Keratinocyte (primary cell): ENCODE measurements at regions not wholly inside any gene's neighbourhood (a gene's known extent, or its start where the extent isn't known, plus 50 kb on each side); places are given as distances from the start of the nearest gene placed in this dataset.
"Not testable (repeated sequence)": the region's sequence is repeated elsewhere in the genome, so short reads cannot be mapped to it uniquely, and the experiment has no call there.

Experiments used
- EZH2 ChIP-seq: IDR thresholded peaks from one replicate; pipeline ENCODE4 v1.6.1; 2012; ENCODE audit warnings: inconsistent platforms, mild to moderate bottlenecking, low read length, moderate library complexity
- TF ChIP-seq, protein P1 (sequence below), 3 experiments: IDR thresholded peaks in 1 of 3; conservative IDR thresholded peaks in 1 of 3; optimal IDR thresholded peaks in 1 of 3; 2 replicates in 2 of 3; 3 replicates in 1 of 3; pipeline versions ENCODE3 to v1.5.1; 2011; ENCODE audit warnings: low read length in 3 of 3, mild to moderate bottlenecking in 3 of 3, moderate library complexity in 2 of 3, control low read depth in 1 of 3, inconsistent platforms in 1 of 3; ENCODE audit not compliant: insufficient read depth in 2 of 3; ENCODE audit errors: extremely low read depth in 1 of 3

DNA sequence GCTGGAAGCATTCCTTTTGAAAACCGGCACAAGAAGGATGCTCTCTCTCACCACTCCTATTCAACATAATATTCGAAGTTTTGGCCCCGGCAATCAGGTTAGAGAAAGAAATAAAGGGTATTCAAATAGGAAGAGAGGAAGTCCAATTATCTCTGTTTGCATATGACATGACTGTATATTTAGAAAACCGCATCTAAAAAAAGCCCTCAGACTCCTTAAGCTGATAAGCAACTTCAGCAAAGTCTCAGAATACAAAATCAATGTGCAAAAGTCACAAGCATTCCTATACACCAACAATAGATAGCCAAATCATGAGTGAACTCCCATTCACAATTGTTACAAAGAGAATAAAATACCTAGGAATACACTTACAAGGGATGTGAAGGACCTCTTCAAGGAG is 93.1 kb upstream of the ADAMTS9 start:
- TF ChIP-seq, protein P1, sequence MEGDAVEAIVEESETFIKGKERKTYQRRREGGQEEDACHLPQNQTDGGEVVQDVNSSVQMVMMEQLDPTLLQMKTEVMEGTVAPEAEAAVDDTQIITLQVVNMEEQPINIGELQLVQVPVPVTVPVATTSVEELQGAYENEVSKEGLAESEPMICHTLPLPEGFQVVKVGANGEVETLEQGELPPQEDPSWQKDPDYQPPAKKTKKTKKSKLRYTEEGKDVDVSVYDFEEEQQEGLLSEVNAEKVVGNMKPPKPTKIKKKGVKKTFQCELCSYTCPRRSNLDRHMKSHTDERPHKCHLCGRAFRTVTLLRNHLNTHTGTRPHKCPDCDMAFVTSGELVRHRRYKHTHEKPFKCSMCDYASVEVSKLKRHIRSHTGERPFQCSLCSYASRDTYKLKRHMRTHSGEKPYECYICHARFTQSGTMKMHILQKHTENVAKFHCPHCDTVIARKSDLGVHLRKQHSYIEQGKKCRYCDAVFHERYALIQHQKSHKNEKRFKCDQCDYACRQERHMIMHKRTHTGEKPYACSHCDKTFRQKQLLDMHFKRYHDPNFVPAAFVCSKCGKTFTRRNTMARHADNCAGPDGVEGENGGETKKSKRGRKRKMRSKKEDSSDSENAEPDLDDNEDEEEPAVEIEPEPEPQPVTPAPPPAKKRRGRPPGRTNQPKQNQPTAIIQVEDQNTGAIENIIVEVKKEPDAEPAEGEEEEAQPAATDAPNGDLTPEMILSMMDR (optimal IDR thresholded peaks at IDR 0.05 in 1 of 3, IDR thresholded peaks at IDR 0.05 in 1 of 3, conservative IDR thresholded peaks at IDR 0.05 in 1 of 3; ENCODE audit: extremely low read depth in 1 of 3, insufficient read depth in 2 of 3, low read length in 3 of 3) = not testable (repeated sequence)
- TF ChIP-seq EZH2 = not testable (repeated sequence)
